Kidney (tissue), 13 donors: ENCODE measurements at regions not wholly inside any gene's neighbourhood (a gene's known extent, or its start where the extent isn't known, plus 50 kb on each side); places are given as distances from the start of the nearest gene placed in this dataset.
A peak's percentile ranks its signal among the peaks of the same experiment; 100 is the strongest.

Experiments
- DNase-seq, 5 donors: peaks; one replicate each; pipeline ENCODE4 v3.0.0-alpha.2; 2013 to 2020
- FAIRE-seq: peaks from 2 replicates; lab custom pipeline; 2012; peaks lifted over from hg19 to GRCh38; lab: Jason Lieb, UNC
- H3K27ac ChIP-seq, 2 donors: one replicate each; pipeline ENCODE4 v1.7.0; 2013; ENCODE audit warnings: low read depth in 2 of 2, low read length in 2 of 2, inconsistent platforms in 1 of 2
- H3K27me3 ChIP-seq: one replicate; pipeline ENCODE4 v1.7.1; 2013; ENCODE audit warnings: low read length, inconsistent platforms; ENCODE audit not compliant: control insufficient read depth, insufficient read depth
- H3K36me3 ChIP-seq, 3 donors: one replicate each; pipeline versions ENCODE4 v1.7.0 to v1.7.1; 2013; ENCODE audit warnings: low read length in 3 of 3, control low read depth in 1 of 3, inconsistent platforms in 1 of 3; ENCODE audit not compliant: insufficient read depth in 3 of 3, control insufficient read depth in 2 of 3
- H3K4me1 ChIP-seq, 3 donors: one replicate each; pipeline versions ENCODE4 v1.7.0 to v1.7.1; 2013; ENCODE audit warnings: low read length in 3 of 3, inconsistent platforms in 1 of 3, low read depth in 1 of 3; ENCODE audit not compliant: control insufficient read depth in 2 of 3, insufficient read depth in 2 of 3
- H3K4me3 ChIP-seq, 3 donors: one replicate each; pipeline versions ENCODE4 v1.7.0 to v1.8.1; 2013; ENCODE audit warnings: low read length in 3 of 3, control low read depth in 1 of 3, inconsistent platforms in 1 of 3
- H3K9ac ChIP-seq, 3 donors: one replicate each; pipeline versions ENCODE4 v1.7.0 to v1.7.1; 2013; ENCODE audit warnings: low read length in 3 of 3, control low read depth in 1 of 3, inconsistent platforms in 1 of 3
- H3K9me3 ChIP-seq, 3 donors: one replicate each; pipeline versions ENCODE4 v1.7.0 to v1.7.1; 2013; ENCODE audit warnings: low read length in 3 of 3, control low read depth in 1 of 3, inconsistent platforms in 1 of 3; ENCODE audit not compliant: control insufficient read depth in 2 of 3, insufficient read depth in 1 of 3
- CTCF ChIP-seq: IDR thresholded peaks from 3 replicates; pipeline ENCODE4 v1.5.1; 2012; ENCODE audit warnings: mild to moderate bottlenecking, moderate library complexity, borderline replicate concordance; ENCODE audit not compliant: insufficient read depth; ENCODE audit errors: extremely low read depth
- intact Hi-C: fragments of 100-400 bp; cut with DNase I; formaldehyde crosslinking; loops from one replicate; pipeline ENCODE4 v1.11.1; 2022
- donor health status: control.
- donor health status: control.
- donor health status: control.
- donor health status: control.
- donor health status: control.
- donor health status: DM: yes; HTN: yes; CAD: no.
- donor health status: Normal renal cell carcinoma (clear cell type).

- peak in 1 of 5 donors; percentile 7 for DNase-seq
- FAIRE-seq = no peak
- no peak overlapping the region for H3K27ac ChIP-seq
- H3K9ac ChIP-seq = no peak overlapping the region
- H3K27me3 ChIP-seq = no peaks in the 10 kb centered on the region
- H3K4me1 ChIP-seq = no peaks in the 10 kb centered on the region
- H3K36me3 ChIP-seq = no peaks in the 10 kb centered on the region
- no peak overlapping the region for H3K4me3 ChIP-seq
- intact Hi-C loops = no loop called here
- no peaks in the 10 kb centered on the region for H3K9me3 ChIP-seq
- no peak for TF ChIP-seq CTCF
Observed at GRCh38 chr1:185627761-185628501, 106.3 kb upstream of the HMCN1 start.

- Histone ChIP-seq H3K9me3 (no peaks in the 10 kb centered on the region), H3K4me3 (no peak overlapping the region), H3K9ac (no peak overlapping the region), H3K4me1 (no peaks in the 10 kb centered on the region), H3K27ac (no peak overlapping the region), H3K36me3 (no peaks in the 10 kb centered on the region), H3K27me3 (no peaks in the 10 kb centered on the region)
- intact Hi-C loops = no loop called here
- FAIRE-seq = no peak
- DNase-seq = no peak
- no peak for TF ChIP-seq CTCF
Observed at GRCh38 chr1:185627171-185627570, 107.0 kb upstream of the HMCN1 start.

- H3K4me1 ChIP-seq = no peaks in the 10 kb centered on the region
- no peak for TF ChIP-seq CTCF
- no peaks in the 10 kb centered on the region for H3K9me3 ChIP-seq
- no peaks in the 10 kb centered on the region for H3K36me3 ChIP-seq
- no peak overlapping the region for H3K9ac ChIP-seq
- no peak overlapping the region for H3K4me3 ChIP-seq
- H3K27ac ChIP-seq = no peak overlapping the region
- no peaks in the 10 kb centered on the region for H3K27me3 ChIP-seq
- FAIRE-seq = no peak
- intact Hi-C loops = no loop called here
- no peak for DNase-seq
Observed at GRCh38 chr1:185626344-185626743, 107.8 kb upstream of the HMCN1 start.
